Adrenal gland (tissue), 9 donors: ENCODE measurements at regions not wholly inside any gene's neighbourhood (a gene's known extent, or its start where the extent isn't known, plus 50 kb on each side); places are given as distances from the start of the nearest gene placed in this dataset.

Experiments used
- DNase-seq, 7 donors: peaks; one replicate each; pipeline ENCODE4 v3.0.0-alpha.2; 2019 to 2020
- H3K27ac ChIP-seq, 5 donors: fragments of 200-600 bp; sonication (generic) in 4 of 5; 1 replicate in 3 of 5; 2 replicates in 2 of 5; pipeline versions ENCODE4 v1.5.1 to v1.8.0; 2016 to 2020; ENCODE audit warnings: mild to moderate bottlenecking in 1 of 5
- H3K27me3 ChIP-seq: fragments of 200-600 bp; 2 replicates; pipeline ENCODE4 v1.8.0; 2021
- H3K36me3 ChIP-seq, 2 donors: fragments of 200-600 bp; replicated peaks in 1 of 2; 1 replicate in 1 of 2; 2 replicates in 1 of 2; pipeline versions ENCODE4 v1.5.1 to v1.8.0; 2018 to 2022
- H3K4me1 ChIP-seq, 2 donors: fragments of 200-600 bp; replicated peaks in 1 of 2; 1 replicate in 1 of 2; 2 replicates in 1 of 2; pipeline versions ENCODE4 v1.5.1 to v1.8.0; 2018 to 2021
- H3K4me3 ChIP-seq, 4 donors: fragments of 200-600 bp; sonication (generic) in 3 of 4; one replicate each; pipeline ENCODE4 v1.5.1; 2016 to 2018
- H3K9me3 ChIP-seq, 3 donors: fragments of 200-600 bp; sonication (generic) in 1 of 3; replicated peaks in 1 of 3; 1 replicate in 2 of 3; 2 replicates in 1 of 3; pipeline versions ENCODE4 v1.5.1 to v1.8.0; 2016 to 2021
- POLR2A ChIP-seq, 2 donors: fragments of 450-650 bp; IDR thresholded peaks; one replicate each; pipeline ENCODE4 v1.6.1; 2017; ENCODE audit warnings: antibody characterized with exemption in 2 of 2, mild to moderate bottlenecking in 2 of 2, moderate library complexity in 1 of 2
- WGBS, 4 donors: extraction: QIAGEN DNeasy Blood & Tissue Kit in 2 of 4; methylation state at CpG; one replicate each; pipeline versions ENCODE4 v1.1.5 to v1.1.7; 2013 to 2017; 5-methylcytosine and 5-hydroxymethylcytosine counted together
- intact Hi-C, 2 donors: fragments of 100-400 bp; cut with DNase I; formaldehyde crosslinking; loops; one replicate each; pipeline versions ENCODE4 v1.14.1 to v1.15.0; 2022 to 2023
- TF ChIP-seq, protein P1 (sequence below), 6 experiments: fragments of 450-650 bp in 4 of 6; fragments of 200-600 bp in 2 of 6; sonication (generic) in 1 of 6; IDR thresholded peaks; 1 replicate in 5 of 6; 2 replicates in 1 of 6; pipeline versions ENCODE4 v1.5.1 to v1.8.0; 2016 to 2021; ENCODE audit warnings: antibody characterized with exemption in 6 of 6, mild to moderate bottlenecking in 2 of 6, moderate library complexity in 1 of 6
- donor health status: healthy with polysubstance abuse.
- donor health status: Bipolar disorder and iron deficiency.
- donor health status: DM: yes; HTN: yes; CAD: no.
- donor health status: DM: no; HTN: no; CAD: no.
- donor health status: DM: no; HTN: no; CAD: no.

DNA sequence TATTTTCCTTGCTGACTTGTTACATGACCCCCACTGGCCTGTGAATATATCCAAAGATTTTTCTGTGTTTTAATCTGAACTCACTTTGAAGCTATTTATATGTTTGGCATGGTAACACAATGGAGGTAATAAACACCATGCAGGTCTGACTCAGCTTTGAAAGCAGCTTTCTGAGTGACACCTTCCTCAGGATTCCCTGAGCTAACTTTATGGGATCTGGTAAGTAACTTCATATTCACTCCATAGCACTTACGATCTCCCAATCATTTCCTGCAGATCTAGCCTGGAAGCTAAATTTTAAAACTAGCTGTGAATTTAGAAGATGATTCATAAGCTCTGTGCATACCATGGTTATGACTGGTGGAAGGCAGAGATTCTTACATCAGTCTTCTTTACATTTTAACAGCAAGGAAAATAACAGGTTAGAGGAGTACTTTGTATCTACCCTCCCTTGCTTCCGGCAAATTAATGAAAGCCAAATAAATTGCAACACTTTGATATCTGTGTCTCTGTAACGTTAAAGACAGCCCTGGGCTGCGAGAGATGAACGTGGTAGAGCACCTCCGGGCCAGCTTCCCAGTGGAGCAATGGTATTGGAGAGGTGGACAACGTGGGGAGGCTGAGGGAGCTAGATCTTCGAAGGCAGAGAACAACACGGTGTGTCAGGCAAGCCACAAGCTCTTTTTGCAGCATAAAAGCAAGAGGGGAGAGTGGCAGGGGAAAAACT is 170.2 kb upstream of the KLF14 start:
- Histone ChIP-seq H3K9me3 (no peaks in the 10 kb centered on the region), H3K27me3 (no peaks in the 10 kb centered on the region), H3K4me3 (no peak overlapping the region), H3K27ac (peak overlapping the region; percentile 6 to 84 (median 55)), H3K36me3 (no peaks in the 10 kb centered on the region), H3K4me1 (peaks cover 14 to 55% of the 10 kb centered on the region in 2 donors)
- intact Hi-C loops, result loop anchor here in 1 of 2 donors (10.0 kb wide), 1 partner anchor 151 kb away; no protein-coding TSS in a partner anchor
- TF ChIP-seq, protein P1, sequence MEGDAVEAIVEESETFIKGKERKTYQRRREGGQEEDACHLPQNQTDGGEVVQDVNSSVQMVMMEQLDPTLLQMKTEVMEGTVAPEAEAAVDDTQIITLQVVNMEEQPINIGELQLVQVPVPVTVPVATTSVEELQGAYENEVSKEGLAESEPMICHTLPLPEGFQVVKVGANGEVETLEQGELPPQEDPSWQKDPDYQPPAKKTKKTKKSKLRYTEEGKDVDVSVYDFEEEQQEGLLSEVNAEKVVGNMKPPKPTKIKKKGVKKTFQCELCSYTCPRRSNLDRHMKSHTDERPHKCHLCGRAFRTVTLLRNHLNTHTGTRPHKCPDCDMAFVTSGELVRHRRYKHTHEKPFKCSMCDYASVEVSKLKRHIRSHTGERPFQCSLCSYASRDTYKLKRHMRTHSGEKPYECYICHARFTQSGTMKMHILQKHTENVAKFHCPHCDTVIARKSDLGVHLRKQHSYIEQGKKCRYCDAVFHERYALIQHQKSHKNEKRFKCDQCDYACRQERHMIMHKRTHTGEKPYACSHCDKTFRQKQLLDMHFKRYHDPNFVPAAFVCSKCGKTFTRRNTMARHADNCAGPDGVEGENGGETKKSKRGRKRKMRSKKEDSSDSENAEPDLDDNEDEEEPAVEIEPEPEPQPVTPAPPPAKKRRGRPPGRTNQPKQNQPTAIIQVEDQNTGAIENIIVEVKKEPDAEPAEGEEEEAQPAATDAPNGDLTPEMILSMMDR (IDR thresholded peaks at IDR 0.05), result no peak
- no peak for TF ChIP-seq POLR2A (IDR thresholded peaks at IDR 0.05)
- 43 to 57% (median 49%) methylated on average over 9 of the region's 9 CpGs for WGBS, 4 donors
- peak in 4 of 7 donors; percentile 13 to 55 (median 26) for DNase-seq

DNA sequence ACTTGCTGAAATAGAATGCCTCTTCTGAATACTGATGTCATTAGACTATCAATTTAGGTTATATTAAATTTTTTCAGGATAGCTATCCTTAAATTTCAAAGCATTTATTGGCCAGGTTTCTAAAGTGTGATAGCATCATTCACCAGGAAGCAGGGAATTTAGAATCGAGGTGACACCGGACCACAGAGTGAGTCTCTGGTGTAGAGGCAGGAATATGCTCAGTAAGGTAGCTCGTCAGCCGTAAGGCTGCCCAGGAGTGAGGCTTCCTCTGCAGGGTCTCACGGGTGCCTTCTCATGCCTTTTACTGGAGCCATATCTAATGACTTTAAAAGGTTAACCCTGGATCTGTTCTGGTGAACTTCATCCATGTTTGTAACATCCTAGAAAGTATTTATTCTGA is 170.8 kb upstream of the KLF14 start:
- WGBS, 4 donors, result 79 to 91% (median 83%) methylated on average over 5 of the region's 5 CpGs
- Histone ChIP-seq H3K27me3 (no peaks in the 10 kb centered on the region), H3K36me3 (no peaks in the 10 kb centered on the region), H3K9me3 (no peaks in the 10 kb centered on the region), H3K4me1 (peaks cover 14 to 49% of the 10 kb centered on the region in 2 donors), H3K4me3 (no peak overlapping the region), H3K27ac (peak overlapping the region; percentile 6 to 80 (median 55))
- intact Hi-C loops, result loop anchor here in 1 of 2 donors (10.0 kb wide), 1 partner anchor 150 kb away; no protein-coding TSS in a partner anchor
- peak in 2 of 7 donors; percentile 24 to 43 for DNase-seq
- TF ChIP-seq, protein P1 (IDR thresholded peaks at IDR 0.05), result no peak
- TF ChIP-seq POLR2A (IDR thresholded peaks at IDR 0.05), result no peak

DNA sequence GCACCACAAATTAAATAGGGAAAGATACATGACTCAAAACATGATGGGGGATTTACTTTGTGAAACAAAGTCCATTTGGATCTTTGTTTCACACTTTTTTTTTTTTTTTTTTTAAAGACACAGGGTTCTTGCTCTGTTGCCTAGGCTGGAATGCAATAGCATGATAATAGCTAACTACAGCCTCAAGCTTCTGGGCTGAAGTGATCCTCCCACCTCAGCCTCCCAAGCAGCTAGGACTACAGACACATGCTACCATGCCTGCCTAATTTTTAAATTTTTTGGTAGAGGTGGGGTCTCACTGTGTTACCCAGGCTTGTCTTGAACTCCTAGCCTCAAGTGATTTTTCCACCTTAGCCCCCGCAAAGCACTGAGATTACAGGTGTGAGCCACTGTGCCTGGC is 172.6 kb upstream of the KLF14 start:
- Histone ChIP-seq H3K4me3 (no peak overlapping the region), H3K9me3 (no peaks in the 10 kb centered on the region), H3K36me3 (no peaks in the 10 kb centered on the region), H3K27me3 (no peaks in the 10 kb centered on the region), H3K4me1 (peaks cover 14 to 44% of the 10 kb centered on the region in 2 donors), H3K27ac (peak overlapping the region in 1 of 5 donors; percentile 3)
- intact Hi-C loops, result loop anchor here in 1 of 2 donors (10.0 kb wide), 1 partner anchor 148 kb away; no protein-coding TSS in a partner anchor
- peak in 1 of 7 donors; percentile 16 for DNase-seq
- TF ChIP-seq POLR2A (IDR thresholded peaks at IDR 0.05), result no peak
- TF ChIP-seq, protein P1 (IDR thresholded peaks at IDR 0.05), result no peak
- WGBS, 4 donors, result 94 to 100% (median 100%) methylated on average over 1 of the region's 1 CpG

DNA sequence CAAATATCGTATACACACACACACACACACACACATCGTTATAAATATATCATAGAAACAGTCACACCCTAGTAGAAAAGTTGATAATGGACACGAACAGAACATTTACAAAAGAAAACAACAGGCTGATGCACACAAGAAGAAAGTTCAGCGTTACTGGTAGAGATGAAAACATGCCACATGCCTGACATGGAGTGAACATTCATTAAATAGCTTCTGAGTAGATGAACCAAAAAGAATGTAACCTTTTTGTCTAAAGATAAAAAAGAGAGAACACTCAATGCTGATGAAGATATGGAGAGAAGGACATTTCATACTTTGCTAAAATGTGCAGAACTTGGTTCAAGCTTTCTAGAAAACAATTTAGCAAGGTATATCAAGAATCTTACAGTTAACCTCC is 173.4 kb upstream of the KLF14 start:
- intact Hi-C loops, result loop anchor here in 1 of 2 donors (10.0 kb wide), 1 partner anchor 147 kb away; no protein-coding TSS in a partner anchor
- DNase-seq, result no peak
- no peak overlapping the region for H3K27ac ChIP-seq
- H3K4me1 ChIP-seq, result peaks cover 21 to 48% of the 10 kb centered on the region in 2 donors
- 89 to 92% (median 90%) methylated on average over 4 of the region's 4 CpGs for WGBS, 4 donors
- no peak overlapping the region for H3K4me3 ChIP-seq
- no peaks in the 10 kb centered on the region for H3K36me3 ChIP-seq
- no peaks in the 10 kb centered on the region for H3K9me3 ChIP-seq
- TF ChIP-seq, protein P1 (IDR thresholded peaks at IDR 0.05), result no peak
- TF ChIP-seq POLR2A (IDR thresholded peaks at IDR 0.05), result no peak
- H3K27me3 ChIP-seq, result no peaks in the 10 kb centered on the region
